Gastroesophageal sphincter (tissue), 4 donors: ENCODE measurements at regions not wholly inside any gene's neighbourhood (a gene's known extent, or its start where the extent isn't known, plus 50 kb on each side); places are given as distances from the start of the nearest gene placed in this dataset.

ENCODE experiments used
- ATAC-seq: fragments of 150-250 bp; one replicate; pipeline ENCODE4 v1.9.1; 2016; ENCODE audit warnings: mild to moderate bottlenecking, moderate library complexity
- H3K27ac ChIP-seq, 4 donors: fragments of 200-600 bp; sonication (generic) in 3 of 4; 1 replicate in 3 of 4; 2 replicates in 1 of 4; pipeline ENCODE4 v1.5.1; 2016 to 2019
- H3K27me3 ChIP-seq: fragments of 200-600 bp; sonication (generic); one replicate; pipeline ENCODE4 v1.5.1; 2019
- H3K36me3 ChIP-seq, 2 donors: fragments of 200-600 bp; sonication (generic); one replicate each; pipeline ENCODE4 v1.5.1; 2019; ENCODE audit warnings: control low read depth in 1 of 2
- H3K4me1 ChIP-seq, 3 donors: fragments of 200-600 bp; sonication (generic); 1 replicate in 2 of 3; 2 replicates in 1 of 3; pipeline ENCODE4 v1.5.1; 2016 to 2019; ENCODE audit warnings: control low read depth in 2 of 3
- H3K4me3 ChIP-seq, 2 donors: fragments of 200-600 bp; sonication (generic); one replicate each; pipeline ENCODE4 v1.5.1; 2019; ENCODE audit warnings: mild to moderate bottlenecking in 1 of 2, moderate library complexity in 1 of 2
- H3K9me3 ChIP-seq, 3 donors: fragments of 200-600 bp; sonication (generic); one replicate each; pipeline ENCODE4 v1.5.1; 2017 to 2019; ENCODE audit warnings: control low read depth in 2 of 3
- EP300 ChIP-seq: sonication (generic); formaldehyde crosslinking; IDR thresholded peaks from one replicate; pipeline ENCODE4 v1.6.1; 2017; ENCODE audit warnings: antibody characterized with exemption, mild to moderate bottlenecking
- POLR2A ChIP-seq, 2 donors: fragments of 450-650 bp; IDR thresholded peaks; one replicate each; pipeline ENCODE4 v1.6.1; 2017; ENCODE audit warnings: antibody characterized with exemption in 2 of 2, mild to moderate bottlenecking in 2 of 2, moderate library complexity in 1 of 2
- POLR2AphosphoS5 ChIP-seq: sonication (generic); formaldehyde crosslinking; IDR thresholded peaks from one replicate; pipeline ENCODE4 v1.6.1; 2017; ENCODE audit warnings: antibody characterized with exemption
- WGBS, 2 donors: methylation state at CpG; one replicate each; pipeline ENCODE4 v1.1.5; 2018; ENCODE audit warnings: low coverage in 1 of 2; 5-methylcytosine and 5-hydroxymethylcytosine counted together
- TF ChIP-seq, protein P1 (sequence below), 4 experiments: fragments of 200-600 bp in 2 of 4; fragments of 450-650 bp in 2 of 4; sonication (generic) in 1 of 4; IDR thresholded peaks; one replicate each; pipeline ENCODE4 v1.5.1; 2017 to 2019; ENCODE audit warnings: antibody characterized with exemption in 4 of 4, mild to moderate bottlenecking in 2 of 4, moderate library complexity in 2 of 4

- Histone ChIP-seq H3K4me1 (no peaks in the 10 kb centered on the region), H3K4me3 (no peak overlapping the region), H3K27ac (no peak overlapping the region), H3K27me3 (no peaks in the 10 kb centered on the region), H3K36me3 (no peaks in the 10 kb centered on the region), H3K9me3 (no peaks in the 10 kb centered on the region)
- 77 to 90% methylated on average over 7 to 9 of the region's 9 CpGs for WGBS, 2 donors
- TF ChIP-seq POLR2AphosphoS5 (no peak), POLR2A (IDR thresholded peaks at IDR 0.05) (no peak)
- TF ChIP-seq, protein P1, sequence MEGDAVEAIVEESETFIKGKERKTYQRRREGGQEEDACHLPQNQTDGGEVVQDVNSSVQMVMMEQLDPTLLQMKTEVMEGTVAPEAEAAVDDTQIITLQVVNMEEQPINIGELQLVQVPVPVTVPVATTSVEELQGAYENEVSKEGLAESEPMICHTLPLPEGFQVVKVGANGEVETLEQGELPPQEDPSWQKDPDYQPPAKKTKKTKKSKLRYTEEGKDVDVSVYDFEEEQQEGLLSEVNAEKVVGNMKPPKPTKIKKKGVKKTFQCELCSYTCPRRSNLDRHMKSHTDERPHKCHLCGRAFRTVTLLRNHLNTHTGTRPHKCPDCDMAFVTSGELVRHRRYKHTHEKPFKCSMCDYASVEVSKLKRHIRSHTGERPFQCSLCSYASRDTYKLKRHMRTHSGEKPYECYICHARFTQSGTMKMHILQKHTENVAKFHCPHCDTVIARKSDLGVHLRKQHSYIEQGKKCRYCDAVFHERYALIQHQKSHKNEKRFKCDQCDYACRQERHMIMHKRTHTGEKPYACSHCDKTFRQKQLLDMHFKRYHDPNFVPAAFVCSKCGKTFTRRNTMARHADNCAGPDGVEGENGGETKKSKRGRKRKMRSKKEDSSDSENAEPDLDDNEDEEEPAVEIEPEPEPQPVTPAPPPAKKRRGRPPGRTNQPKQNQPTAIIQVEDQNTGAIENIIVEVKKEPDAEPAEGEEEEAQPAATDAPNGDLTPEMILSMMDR (IDR thresholded peaks at IDR 0.05): no peak
- ATAC-seq: no peak
These were observed 1014.1 kb downstream of the REEP3 start for GRCh38 chr10:64535131-64535867.

- Histone ChIP-seq H3K27me3 (no peaks in the 10 kb centered on the region), H3K36me3 (no peaks in the 10 kb centered on the region), H3K4me1 (no peaks in the 10 kb centered on the region), H3K9me3 (no peaks in the 10 kb centered on the region), H3K27ac (no peak overlapping the region), H3K4me3 (no peak overlapping the region)
- TF ChIP-seq EP300: no peak
- TF ChIP-seq, protein P1 (IDR thresholded peaks at IDR 0.05): no peak
- no peak for TF ChIP-seq POLR2AphosphoS5
- TF ChIP-seq POLR2A (IDR thresholded peaks at IDR 0.05): no peak
- ATAC-seq: no peak
These were observed 1015.9 kb downstream of the REEP3 start for GRCh38 chr10:64537112-64537511.

DNA sequence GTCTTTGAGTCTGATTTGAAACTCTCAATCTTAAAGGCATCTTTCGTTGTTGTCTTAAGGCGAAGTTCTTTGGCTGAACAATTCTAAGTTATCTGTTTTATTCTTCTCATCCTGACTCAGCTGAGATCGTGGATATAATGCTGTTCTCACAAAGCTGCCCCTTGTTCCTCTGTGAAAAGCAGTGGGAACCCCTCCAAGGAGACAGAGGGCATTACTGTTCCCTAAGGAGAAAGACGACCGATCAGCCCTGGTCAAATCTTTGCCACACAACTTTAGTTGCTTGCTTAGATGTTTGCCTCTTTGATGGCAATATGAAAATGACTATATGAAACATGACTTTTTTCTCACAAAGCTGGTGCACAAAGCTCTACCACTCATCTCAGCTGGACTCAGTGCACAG lies 1016.7 kb downstream of the REEP3 start:
- Histone ChIP-seq H3K27ac (no peak overlapping the region), H3K27me3 (no peaks in the 10 kb centered on the region), H3K9me3 (no peaks in the 10 kb centered on the region), H3K36me3 (no peaks in the 10 kb centered on the region), H3K4me1 (no peaks in the 10 kb centered on the region), H3K4me3 (no peak overlapping the region)
- WGBS, 2 donors: 76 to 78% methylated on average over 5 of the region's 5 CpGs
- ATAC-seq: no peak
- TF ChIP-seq EP300: no peak
- TF ChIP-seq, protein P1 (IDR thresholded peaks at IDR 0.05): no peak
- no peak for TF ChIP-seq POLR2AphosphoS5
- TF ChIP-seq POLR2A (IDR thresholded peaks at IDR 0.05): no peak

DNA sequence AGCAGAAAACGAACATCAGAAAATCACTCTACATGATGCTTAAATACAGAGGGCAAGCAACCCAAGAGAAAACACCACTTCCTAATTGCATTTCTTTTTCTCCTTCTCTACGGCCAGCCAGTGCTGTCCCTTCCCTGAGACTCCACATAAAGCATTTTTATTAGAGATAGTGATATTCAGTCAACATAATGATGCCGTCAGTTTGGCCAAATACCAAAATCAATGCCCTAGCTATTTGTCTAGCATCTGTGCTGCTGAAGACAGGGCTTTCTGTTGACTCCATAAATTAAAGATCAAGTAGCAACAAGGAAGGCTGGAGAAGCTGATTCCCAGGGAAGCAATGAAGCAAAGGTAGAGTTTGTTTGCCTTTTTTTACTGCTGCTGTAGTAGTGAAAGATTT lies 1024.9 kb downstream of the REEP3 start:
- TF ChIP-seq POLR2A (IDR thresholded peaks at IDR 0.05) (no peak), EP300 (no peak), POLR2AphosphoS5 (no peak)
- TF ChIP-seq, protein P1 (IDR thresholded peaks at IDR 0.05): no peak
- WGBS, 2 donors: 62 to 64% methylated on average over 3 of the region's 3 CpGs
- H3K4me1 ChIP-seq: no peaks in the 10 kb centered on the region

GRCh38 chr10:64547168-64547567 lies 1026.0 kb downstream of the REEP3 start:
- Histone ChIP-seq H3K4me1 (no peaks in the 10 kb centered on the region), H3K4me3 (no peak overlapping the region), H3K27ac (no peak overlapping the region), H3K27me3 (no peaks in the 10 kb centered on the region), H3K9me3 (no peaks in the 10 kb centered on the region), H3K36me3 (no peaks in the 10 kb centered on the region)
- 67 to 84% methylated on average over 2 to 3 of the region's 3 CpGs for WGBS, 2 donors
- no peak for ATAC-seq
- TF ChIP-seq, protein P1 (IDR thresholded peaks at IDR 0.05): no peak
- TF ChIP-seq POLR2A (IDR thresholded peaks at IDR 0.05) (no peak), EP300 (no peak), POLR2AphosphoS5 (no peak)

More for the DNA sequence above, 1024.9 kb downstream of the REEP3 start:
- ATAC-seq: no peak
- H3K9me3 ChIP-seq: no peaks in the 10 kb centered on the region
- H3K27me3 ChIP-seq: no peaks in the 10 kb centered on the region
- no peak overlapping the region for H3K4me3 ChIP-seq
- H3K27ac ChIP-seq: no peak overlapping the region
- no peaks in the 10 kb centered on the region for H3K36me3 ChIP-seq
